PC-9 (cell line): ENCODE measurements at regions not wholly inside any gene's neighbourhood (a gene's known extent, or its start where the extent isn't known, plus 50 kb on each side); places are given as distances from the start of the nearest gene placed in this dataset.

Source experiments
- BruUV-seq: library from RNA; stranded (reverse); fragments of 400-500 nt; replicated peaks from 2 replicates; lab custom pipeline; 2021; lab: Mats Ljungman, UMichigan
- CTCF ChIA-PET: fragments of 300-600 bp; sonication (Branson Sonifier 250); formaldehyde crosslinking; loops from one replicate; lab custom pipeline; 2022; ENCODE audit warnings: antibody characterized with exemption; lab: Charles Lee
- POLR2A ChIA-PET: fragments of 300-600 bp; sonication (Branson Sonifier 250); formaldehyde crosslinking; loops from one replicate; lab custom pipeline; 2022; ENCODE audit warnings: antibody characterized with exemption; ENCODE audit not compliant: unreplicated experiment; lab: Charles Lee
- DNase-seq, 2 experiments: peaks; one replicate each; pipeline versions ENCODE4 v3.0.0 to v3.0.0-alpha.2; 2015 to 2022; ENCODE audit warnings: mixed read lengths in 1 of 2
- H2AFZ ChIP-seq: fragments of 200-600 bp; sonication (generic); 2 replicates; pipeline ENCODE4 v1.8.1; 2017; ENCODE audit warnings: antibody characterized with exemption
- H3F3A ChIP-seq: fragments of 200-600 bp; sonication (generic); 2 replicates; pipeline ENCODE4 v1.8.1; 2017; ENCODE audit warnings: antibody characterized with exemption, mild to moderate bottlenecking, low read depth; ENCODE audit not compliant: insufficient read depth
- H3K27ac ChIP-seq: fragments of 200-600 bp; sonication (generic); 2 replicates; pipeline ENCODE4 v1.6.1; 2016; ENCODE audit warnings: mixed run types
- H3K27me3 ChIP-seq: fragments of 200-600 bp; sonication (generic); 2 replicates; pipeline ENCODE4 v1.6.1; 2016; ENCODE audit warnings: low read depth, mixed run types; ENCODE audit not compliant: insufficient read depth
- H3K36me3 ChIP-seq: fragments of 200-600 bp; sonication (generic); 2 replicates; pipeline ENCODE4 v1.6.1; 2016; ENCODE audit warnings: low read depth, mixed run types
- H3K4me1 ChIP-seq: fragments of 200-600 bp; sonication (generic); replicated peaks from 2 replicates; pipeline ENCODE4 v1.6.1; 2016; ENCODE audit warnings: mixed run types; ENCODE audit not compliant: insufficient read depth
- H3K4me2 ChIP-seq: fragments of 200-600 bp; sonication (generic); 2 replicates; pipeline ENCODE4 v1.6.1; 2017; ENCODE audit warnings: mixed run types
- H3K4me3 ChIP-seq: fragments of 200-600 bp; sonication (generic); 2 replicates; pipeline ENCODE4 v1.6.1; 2016; ENCODE audit warnings: mixed run types
- H3K79me2 ChIP-seq: fragments of 200-600 bp; sonication (generic); 2 replicates; pipeline ENCODE4 v1.6.1; 2017; ENCODE audit warnings: low read depth, mixed run types
- H3K9me2 ChIP-seq: fragments of 200-600 bp; sonication (generic); 2 replicates; pipeline ENCODE4 v1.8.1; 2017; ENCODE audit warnings: mild to moderate bottlenecking; ENCODE audit not compliant: insufficient read depth
- H3K9me3 ChIP-seq: fragments of 200-600 bp; sonication (generic); 2 replicates; pipeline ENCODE4 v1.8.1; 2016; ENCODE audit warnings: low read depth; ENCODE audit not compliant: insufficient read depth
- H4K20me1 ChIP-seq: fragments of 200-600 bp; sonication (generic); 2 replicates; pipeline ENCODE4 v1.8.1; 2017; ENCODE audit not compliant: insufficient read depth
- CTCF ChIP-seq: fragments of 200-600 bp; sonication (generic); conservative IDR thresholded peaks from 2 replicates; pipeline ENCODE4 v1.6.1; 2017; ENCODE audit warnings: mixed run types, antibody characterized with exemption, mild to moderate bottlenecking, moderate library complexity
- EZH2 ChIP-seq: fragments of 200-600 bp; sonication (generic); IDR thresholded peaks from 2 replicates; pipeline ENCODE4 v1.8.0; 2017; ENCODE audit warnings: antibody characterized with exemption, low read depth
- intact Hi-C: fragments of 100-400 bp; cut with micrococcal nuclease; formaldehyde crosslinking; loops from one replicate; pipeline ENCODE4 v1.10.0; 2022; ENCODE audit not compliant: unreplicated experiment

GRCh38 chr4:3708103-3708510 lies 58.1 kb upstream of the ADRA2C start:
- CTCF ChIA-PET: no interaction called here
- H3K27me3 ChIP-seq: peaks cover 72% of the 10 kb centered on the region
- DNase-seq: no peak

GRCh38 chr4:3707423-3708102 lies 58.6 kb upstream of the ADRA2C start:
- Histone ChIP-seq H3K9me2 (no peaks in the 10 kb centered on the region), H3K36me3 (no peaks in the 10 kb centered on the region), H3K27ac (no peak overlapping the region), H3K4me1 (no peaks in the 10 kb centered on the region), H3K79me2 (no peaks in the 10 kb centered on the region), H3K9me3 (no peaks in the 10 kb centered on the region), H4K20me1 (no peaks in the 10 kb centered on the region), H3K4me3 (no peak overlapping the region), H3F3A (no peaks in the 10 kb centered on the region), H2AFZ (no peak overlapping the region), H3K27me3 (peaks cover 77% of the 10 kb centered on the region), H3K4me2 (no peak overlapping the region)
- ChIA-PET CTCF (no interaction called here), POLR2A (no interaction called here)
- BruUV-seq: no TSS peak
- intact Hi-C loops: no loop called here
- DNase-seq: no peak
- TF ChIP-seq EZH2 (no peak), CTCF (no peak)

More at GRCh38 chr4:3708103-3708510, 58.1 kb upstream of the ADRA2C start:
- Histone ChIP-seq H3F3A (no peaks in the 10 kb centered on the region), H3K36me3 (no peaks in the 10 kb centered on the region), H3K79me2 (no peaks in the 10 kb centered on the region), H4K20me1 (no peaks in the 10 kb centered on the region), H3K4me2 (no peak overlapping the region), H3K9me2 (no peaks in the 10 kb centered on the region), H3K4me3 (no peak overlapping the region), H3K4me1 (no peaks in the 10 kb centered on the region), H2AFZ (no peak overlapping the region), H3K9me3 (no peaks in the 10 kb centered on the region), H3K27ac (no peak overlapping the region)
- BruUV-seq: no TSS peak
- TF ChIP-seq CTCF (no peak), EZH2 (no peak)
- POLR2A ChIA-PET: no interaction called here
- intact Hi-C loops: no loop called here

- no peak for DNase-seq
- ChIA-PET POLR2A (no interaction called here), CTCF (no interaction called here)
- Histone ChIP-seq H3F3A (no peaks in the 10 kb centered on the region), H3K36me3 (no peaks in the 10 kb centered on the region), H3K79me2 (no peaks in the 10 kb centered on the region), H3K4me3 (no peak overlapping the region), H4K20me1 (no peaks in the 10 kb centered on the region), H3K9me2 (no peaks in the 10 kb centered on the region), H3K4me1 (no peaks in the 10 kb centered on the region), H3K4me2 (no peak overlapping the region), H3K27ac (no peak overlapping the region), H2AFZ (no peak overlapping the region), H3K9me3 (no peaks in the 10 kb centered on the region), H3K27me3 (peaks cover 85% of the 10 kb centered on the region)
- intact Hi-C loops: no loop called here
- TF ChIP-seq EZH2 (no peak), CTCF (no peak)
- no TSS peak for BruUV-seq
Observed at GRCh38 chr4:3706565-3707422, 59.4 kb upstream of the ADRA2C start.
